ENCODE measurements at regions not wholly inside any gene's neighbourhood (a gene's known extent, or its start where the extent isn't known, plus 50 kb on each side); places are given as distances from the start of the nearest gene placed in this dataset.
A peak's percentile ranks its signal among the peaks of the same experiment; 100 is the strongest.
"Not testable (repeated sequence)": the region's sequence is repeated elsewhere in the genome, so short reads cannot be mapped to it uniquely, and the experiment has no call there.

DNA sequence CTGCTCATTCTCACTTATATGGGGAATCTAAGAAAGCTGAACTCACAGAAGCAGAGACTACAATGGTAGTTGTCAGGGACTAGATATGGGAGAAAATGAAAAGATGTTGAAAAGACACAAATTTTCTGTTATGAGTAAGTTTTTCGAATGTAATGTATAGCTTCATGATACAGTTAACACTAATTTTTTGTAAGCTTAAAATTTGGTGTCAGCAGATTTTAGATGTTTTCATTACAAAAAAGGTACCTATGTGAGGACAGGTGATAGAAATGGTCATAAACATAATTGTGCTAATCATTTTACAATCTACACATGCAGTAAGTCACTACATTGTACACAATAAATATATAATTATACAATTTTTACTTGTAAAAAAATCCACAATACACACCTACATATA lies 286.6 kb downstream of the ZNF33B start:
- DNase-seq: no peak

DNA sequence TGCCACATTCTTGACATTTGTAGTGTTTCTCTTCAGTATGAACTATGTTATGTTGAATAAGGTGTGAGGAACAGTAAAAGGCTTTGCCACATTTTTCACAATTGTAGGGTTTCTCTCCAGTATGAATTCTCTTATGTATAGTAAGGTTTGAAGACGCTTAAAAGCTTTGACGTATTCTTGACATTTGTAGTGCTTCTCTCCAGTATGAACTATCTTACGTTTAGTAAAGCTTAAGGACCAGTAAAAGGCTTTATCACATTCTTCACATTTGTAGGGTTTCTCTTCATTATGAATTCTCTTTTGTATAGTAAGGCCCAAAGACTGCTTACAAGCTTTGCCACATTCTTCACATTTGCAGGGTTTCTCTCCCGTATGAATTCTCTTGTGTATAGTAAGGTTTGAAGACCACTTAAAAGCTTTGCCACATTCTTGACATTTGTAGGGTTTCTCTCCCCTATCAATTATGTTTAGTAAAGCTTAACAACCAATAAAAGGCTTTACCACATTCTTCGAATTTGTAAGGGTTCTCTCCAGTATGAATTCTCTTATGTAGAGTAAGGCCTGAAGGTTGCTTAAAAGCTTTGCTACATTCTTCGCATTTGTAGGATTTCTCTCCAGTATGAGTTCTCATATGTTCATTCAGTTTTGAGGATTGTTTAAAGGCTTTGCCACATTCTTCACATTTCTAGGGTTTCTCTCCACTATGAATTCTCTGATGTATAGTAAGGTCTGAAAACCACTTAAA lies 301.6 kb downstream of the ZNF33B start:
- not testable (repeated sequence) for DNase-seq

DNA sequence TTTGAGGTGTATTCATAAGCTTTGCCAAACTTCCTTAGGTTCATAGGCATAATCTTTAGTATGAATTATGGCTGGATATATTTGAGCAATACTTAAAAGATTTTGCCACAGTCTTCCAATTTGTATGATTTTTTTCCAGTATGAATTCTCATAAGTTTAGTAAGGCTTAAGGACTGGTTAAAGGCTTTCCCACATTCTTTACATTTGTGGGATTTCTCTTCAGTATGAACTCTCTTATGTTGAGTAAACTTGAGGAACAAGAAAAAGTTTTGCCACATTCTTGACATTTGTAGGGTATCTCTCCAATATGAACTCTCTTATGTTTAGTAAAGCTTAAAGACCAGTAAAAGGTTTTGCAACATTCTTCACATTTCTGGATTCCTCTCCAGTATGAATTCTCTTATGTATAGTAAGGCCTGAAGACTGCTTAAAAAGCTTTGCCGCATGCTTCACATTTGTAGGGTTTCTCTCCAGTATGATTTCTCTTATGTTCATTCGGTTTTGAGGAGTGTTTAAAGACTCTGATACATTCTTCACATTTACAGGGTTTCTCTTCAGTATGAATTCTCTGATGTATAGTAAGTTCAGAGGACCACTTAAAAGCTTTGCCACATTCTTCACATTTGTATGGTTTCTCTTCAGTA lies 302.6 kb downstream of the ZNF33B start:
- DNase-seq: not testable (repeated sequence)

DNA sequence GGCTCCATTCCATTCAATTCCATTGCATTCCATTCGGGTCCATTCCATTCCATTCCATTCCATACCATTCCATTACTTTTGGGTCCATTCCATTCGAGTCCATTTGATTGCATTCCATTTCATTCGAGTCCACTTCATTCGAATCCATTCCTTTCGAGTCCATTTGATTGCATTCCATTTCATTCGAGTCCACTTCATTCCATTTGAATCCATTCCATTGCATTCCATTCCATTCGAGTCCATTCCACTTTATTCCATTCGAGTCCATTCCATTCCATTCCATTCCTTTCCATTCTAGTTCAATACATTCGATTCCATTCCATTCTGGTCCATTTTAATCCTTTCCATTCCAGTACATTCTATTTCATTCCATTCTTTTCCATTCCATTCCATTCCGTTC lies 334.0 kb downstream of the ZNF33B start:
- no peak for DNase-seq

DNA sequence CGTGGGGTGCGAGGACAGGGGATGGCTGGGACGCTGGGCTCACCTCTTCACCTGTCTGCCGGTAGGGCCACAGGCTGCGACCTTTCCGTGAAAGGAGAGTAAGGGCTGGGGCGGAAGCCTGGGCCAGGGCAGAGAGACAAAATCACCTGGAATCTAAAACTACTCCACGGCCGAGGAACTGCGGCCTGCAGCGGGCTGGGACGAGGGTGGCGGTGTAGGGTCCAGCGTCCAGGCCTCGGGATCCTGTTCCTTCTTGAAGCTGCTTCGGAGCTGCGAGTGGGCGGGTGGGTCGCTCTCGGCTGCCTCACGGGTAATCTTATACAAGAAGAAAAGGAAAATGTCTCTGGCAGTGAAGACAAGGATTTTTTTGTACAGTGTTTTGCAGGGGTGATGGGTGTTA lies 356.5 kb downstream of the ZNF33B start:
- DNase-seq: not testable (repeated sequence)

DNA sequence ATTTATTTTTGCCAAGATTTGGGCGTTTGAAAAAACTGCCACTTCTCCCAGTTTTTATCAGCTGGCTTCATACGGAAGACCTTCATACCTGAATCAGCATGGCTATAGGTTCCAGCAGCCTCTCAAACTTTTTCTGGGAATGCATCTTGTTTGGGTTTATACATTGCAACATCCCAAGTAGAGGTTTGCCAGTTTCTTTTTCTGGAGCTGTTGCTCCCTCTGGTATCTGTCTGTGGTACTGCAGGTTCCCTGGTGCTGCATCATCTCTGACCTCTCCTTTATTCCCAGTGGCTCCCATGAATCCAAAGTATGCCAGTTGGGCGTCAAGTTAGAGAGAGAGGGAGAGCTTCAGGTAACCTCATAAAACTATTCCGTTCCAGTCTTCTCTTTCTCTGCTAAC lies 368.6 kb downstream of the ZNF33B start:
- not testable (repeated sequence) for DNase-seq

DNA sequence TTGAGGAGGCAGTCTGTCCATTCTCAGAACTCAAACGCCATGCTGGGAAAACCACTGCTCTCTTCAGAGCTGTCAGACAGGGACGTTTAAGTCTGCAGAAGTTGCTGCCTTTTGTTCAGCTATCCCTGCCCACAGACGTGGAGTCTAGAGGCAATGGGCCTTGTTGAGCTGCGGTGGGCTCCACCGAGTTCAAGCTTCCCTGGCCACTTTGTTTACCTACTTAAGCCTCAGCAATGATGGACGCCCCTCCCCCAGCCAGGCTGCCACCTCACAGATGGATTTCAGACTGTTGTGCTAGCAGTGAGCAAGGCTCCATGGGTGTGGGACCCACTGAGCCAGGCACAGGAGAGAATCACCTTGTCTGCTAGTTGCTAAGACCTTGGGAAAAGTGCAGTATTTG lies 375.1 kb downstream of the ZNF33B start:
- not testable (repeated sequence) for DNase-seq

DNA sequence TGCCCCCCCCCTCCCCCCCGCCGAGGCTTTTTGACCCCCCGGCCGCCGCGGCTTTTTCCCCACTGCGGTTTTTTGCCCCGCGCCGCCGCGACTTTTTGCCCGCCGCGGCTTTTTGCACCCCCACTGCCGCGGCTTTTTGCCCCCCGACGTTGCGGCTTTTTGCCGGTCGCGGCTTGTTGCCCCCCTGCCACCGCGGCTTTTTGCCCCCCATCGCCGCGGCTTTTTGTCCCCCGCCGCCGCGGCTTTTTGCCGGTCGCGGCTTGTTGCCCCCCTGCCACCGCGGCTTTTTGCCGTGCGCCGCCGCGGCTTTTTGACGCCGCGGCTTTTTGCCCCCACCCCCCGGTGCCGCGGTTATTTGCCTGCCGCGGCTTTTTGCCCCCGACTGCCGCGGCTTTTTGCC lies 395.4 kb downstream of the ZNF33B start:
- not testable (repeated sequence) for DNase-seq

DNA sequence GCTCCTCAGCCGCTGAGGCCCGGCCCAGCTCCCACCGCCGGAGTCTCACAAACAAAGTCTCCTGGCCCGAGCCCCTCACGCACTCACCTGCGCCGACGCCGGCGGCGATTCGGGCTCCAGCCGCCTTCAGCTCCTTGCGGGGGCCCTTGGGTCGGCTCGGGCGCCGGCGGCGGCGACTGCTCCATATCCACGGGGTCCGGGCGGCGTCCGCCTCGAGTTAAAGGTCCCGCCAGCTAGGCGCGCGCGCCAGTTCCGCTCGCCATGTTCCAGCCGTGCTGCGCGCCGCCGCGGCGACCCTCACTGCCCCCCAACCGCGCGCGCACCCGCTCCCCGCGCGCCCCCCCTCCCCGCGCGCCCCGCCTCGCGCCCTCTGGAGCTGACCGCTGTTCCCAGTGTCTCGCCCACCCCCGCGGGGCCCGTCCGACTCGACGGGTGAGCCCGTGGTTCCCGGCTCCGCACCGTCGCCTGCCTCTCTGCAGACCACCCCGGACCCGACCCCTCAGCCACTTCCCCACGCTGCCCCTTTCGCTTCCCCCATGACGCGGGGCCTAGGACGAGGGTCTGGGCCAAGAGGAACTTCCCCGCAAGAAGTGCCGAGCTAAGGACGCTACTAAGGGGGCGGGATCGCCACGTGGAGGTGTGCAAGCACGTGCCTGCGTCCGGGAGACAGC lies 396.1 kb downstream of the ZNF33B start:
- DNase-seq: no peak

DNA sequence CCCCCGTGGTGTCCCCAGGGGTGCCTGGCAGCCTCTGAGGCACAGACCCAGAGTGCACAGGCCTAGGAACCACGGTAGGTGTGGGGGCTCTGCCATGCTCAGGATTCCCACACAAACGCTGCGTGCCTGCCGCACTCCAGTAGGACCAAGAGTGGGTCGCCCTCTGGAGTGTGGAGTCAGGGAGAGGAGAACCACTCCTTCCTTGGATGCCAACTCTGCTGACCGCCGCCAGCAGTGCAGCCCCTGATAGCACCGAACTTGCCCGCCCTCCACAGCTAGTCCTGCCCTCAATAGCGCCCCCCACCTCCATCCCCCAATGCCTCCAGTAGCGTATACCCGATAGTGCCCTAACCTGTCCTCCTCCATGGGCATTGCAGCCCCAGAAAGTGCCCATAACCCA lies 402.0 kb downstream of the ZNF33B start:
- DNase-seq: not testable (repeated sequence)

DNA sequence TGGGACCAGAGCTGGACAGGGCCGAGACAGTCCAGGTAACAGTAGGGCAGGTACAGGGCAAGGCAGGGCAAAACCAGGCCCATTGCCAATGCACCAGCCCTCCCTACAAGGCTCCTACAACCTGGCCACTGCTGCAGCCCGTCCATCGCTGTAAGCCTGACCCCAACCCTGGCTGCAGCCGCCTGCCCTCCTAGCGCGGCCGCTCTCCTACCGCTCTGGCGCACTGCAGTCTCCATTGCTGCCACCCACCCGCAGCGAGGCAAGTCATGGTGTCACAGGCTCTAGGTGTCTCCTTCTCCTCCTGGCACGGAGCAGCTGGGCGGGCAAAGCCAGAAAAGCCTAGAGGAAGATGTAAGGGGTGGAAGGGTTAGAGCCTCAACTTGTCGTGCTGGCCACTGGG lies 402.6 kb downstream of the ZNF33B start:
- DNase-seq: not testable (repeated sequence)

DNA sequence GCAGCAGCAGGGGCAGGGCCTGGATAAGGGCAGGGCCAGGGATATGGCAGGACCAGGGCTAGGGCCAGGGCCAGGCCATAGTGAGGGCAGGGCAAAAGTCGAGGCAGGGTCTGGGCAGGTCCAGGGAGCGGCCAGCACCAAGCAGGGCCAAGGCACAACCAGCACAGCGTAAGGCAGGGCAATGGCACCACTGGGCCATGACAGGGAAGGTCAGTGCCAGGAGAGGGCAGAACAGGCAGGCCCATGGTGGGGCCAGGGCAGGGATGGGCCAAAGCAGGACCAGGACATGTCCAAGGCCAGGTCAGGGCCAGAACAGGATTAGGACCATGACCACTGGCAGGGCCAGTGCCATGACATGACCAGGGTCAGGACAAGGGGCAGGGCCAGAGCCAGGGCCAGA lies 403.1 kb downstream of the ZNF33B start:
- not testable (repeated sequence) for DNase-seq

DNA sequence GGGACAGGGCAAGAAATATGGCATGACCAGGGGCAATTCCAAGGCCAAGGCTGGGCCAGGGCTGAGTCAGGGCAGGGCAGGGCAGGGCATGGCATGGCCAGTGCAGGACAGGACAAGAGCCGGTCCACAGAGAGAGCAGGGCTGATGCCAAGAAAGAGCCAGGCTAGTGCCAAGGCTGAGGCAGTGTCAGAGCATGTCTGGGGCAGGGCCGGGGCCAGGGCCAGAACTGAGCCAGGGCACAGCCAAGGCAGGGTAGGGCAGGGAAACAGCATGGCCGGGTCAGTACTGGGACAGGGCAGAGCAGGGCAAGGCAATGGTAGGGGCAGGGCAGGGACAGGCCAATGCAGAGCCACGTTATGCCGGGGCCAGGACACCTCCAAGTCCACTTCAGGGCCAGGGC lies 403.9 kb downstream of the ZNF33B start:
- DNase-seq: not testable (repeated sequence)

DNA sequence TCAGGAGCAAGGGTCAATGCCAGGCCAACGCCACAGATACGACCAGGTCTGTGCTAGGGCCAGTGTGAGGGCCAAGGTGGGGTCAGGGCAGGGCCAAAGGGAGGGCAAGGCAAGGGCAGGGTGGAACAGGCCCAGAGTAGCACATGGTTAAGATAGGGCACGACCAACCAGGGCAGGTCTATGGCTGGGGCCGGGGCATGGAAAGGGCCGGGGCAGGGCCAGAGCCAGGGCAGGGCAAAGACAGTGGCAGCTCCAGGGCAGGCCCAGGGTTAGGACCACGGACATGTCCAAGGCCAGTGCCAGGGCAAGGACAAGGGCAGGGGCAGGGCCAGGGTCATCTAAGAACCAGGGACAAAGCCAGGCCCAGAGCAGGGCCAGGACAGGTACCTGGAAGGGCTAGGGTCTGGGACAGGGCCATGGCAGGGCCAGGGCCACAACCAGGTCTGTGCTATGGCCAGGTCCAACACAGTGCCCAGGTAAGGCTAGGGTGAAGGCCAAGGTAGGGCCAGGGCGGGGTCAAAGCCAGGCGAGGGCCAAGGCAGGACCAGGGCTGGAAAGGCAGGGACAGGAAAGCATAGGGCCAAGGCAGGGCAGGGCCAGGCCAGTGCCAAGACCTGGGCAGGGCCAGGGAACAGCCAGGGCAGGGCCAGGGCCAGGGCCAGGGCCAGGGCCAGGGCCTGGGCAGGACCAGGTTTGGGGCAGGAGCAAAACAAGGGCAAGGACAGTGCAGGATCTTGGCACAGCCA lies 404.7 kb downstream of the ZNF33B start:
- not testable (repeated sequence) for DNase-seq

DNA sequence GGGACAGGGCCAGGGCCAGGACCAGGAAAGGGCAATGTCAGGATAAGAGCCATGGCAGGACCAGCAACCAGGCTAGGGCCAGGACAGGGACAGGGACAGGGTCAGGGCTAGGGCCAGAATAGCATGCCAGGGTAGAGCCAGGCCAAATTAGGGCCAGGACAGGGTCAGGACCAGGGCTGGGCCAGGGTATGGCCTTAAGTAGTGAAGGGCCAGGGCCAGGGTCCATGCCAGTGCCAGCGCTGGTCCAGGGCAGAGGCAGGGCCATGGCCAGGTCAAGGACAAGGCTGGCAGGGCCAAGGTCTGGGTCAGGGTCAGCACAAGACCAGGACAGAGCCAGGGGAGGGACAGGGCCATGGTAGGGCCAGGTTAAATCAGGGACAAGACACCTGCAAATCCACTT lies 405.4 kb downstream of the ZNF33B start:
- DNase-seq: not testable (repeated sequence)

DNA sequence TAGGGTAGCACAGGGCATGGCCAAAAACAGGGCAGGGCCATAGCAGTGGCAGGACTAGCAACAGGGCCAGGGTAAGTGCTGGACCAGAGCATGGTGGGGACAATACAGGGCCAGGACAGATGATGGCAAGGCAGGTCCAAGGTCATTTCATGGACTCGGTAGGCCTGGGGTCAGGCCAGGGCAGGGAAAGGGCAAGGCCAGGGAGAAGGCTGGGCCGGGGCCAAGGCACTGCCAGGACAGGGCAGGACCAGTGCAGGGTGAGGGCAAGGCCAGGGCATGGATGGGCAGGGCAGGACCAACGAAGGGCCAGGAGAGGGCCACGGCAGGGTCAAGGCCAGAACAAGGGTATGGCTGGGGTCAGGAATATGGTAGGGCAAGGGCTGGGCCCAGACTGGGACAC lies 407.6 kb downstream of the ZNF33B start:
- not testable (repeated sequence) for DNase-seq

DNA sequence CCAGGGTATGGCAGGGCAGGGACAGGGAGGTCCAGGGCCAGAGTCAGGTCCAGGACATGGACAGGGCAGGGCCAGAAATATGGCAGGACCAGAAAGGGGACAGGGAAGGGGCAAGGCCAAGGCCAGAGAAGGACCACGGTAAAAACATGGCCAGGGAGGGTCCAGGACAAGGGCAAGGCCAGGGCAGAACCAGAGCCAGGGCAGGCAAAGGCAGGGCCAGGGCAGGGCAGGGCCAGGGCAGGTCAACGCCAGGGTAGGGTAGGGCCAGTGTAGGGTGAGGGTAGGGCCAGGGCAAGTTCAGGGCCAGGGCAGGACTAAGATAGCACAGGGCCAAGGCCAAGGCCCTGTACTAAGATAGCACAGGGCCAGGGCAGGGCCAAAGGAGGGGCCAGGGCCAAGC lies 408.3 kb downstream of the ZNF33B start:
- DNase-seq: not testable (repeated sequence)

DNA sequence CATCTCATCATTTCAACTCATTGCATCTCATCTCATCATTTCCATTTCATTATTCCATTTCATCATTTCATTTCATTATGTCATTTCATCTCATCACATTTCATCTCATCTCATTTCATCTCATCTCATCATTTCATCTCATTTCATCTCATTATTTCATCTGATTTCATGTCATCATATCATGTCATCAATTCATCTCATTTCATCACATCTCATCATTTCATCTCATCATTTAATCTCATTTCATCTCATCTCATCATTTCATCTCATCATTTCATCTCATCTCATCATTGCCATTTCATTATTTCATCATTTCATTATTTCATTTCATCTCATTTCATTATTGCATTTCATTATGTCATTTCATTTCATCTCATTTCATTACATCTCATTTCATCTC lies 410.5 kb downstream of the ZNF33B start:
- DNase-seq: not testable (repeated sequence)

DNA sequence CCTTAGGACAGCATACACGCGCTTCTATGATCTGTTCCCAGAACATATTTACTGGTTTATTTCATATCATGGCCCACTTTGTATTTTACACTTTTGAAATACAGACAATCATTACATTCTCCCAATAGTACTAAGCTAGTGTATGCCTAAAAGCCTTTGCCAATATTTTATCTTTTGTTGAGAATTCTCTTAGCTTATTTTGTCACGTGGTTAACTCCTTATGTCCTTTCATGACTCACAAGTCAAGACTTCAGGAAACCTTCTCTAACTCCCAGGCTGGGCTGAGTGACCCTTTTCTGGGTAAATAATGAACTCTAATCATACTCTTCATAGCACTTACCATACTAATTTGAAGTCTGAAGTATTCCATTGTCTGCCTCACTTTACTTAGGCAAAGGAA lies 444.8 kb downstream of the ZNF33B start:
- DNase-seq: not testable (repeated sequence)

DNA sequence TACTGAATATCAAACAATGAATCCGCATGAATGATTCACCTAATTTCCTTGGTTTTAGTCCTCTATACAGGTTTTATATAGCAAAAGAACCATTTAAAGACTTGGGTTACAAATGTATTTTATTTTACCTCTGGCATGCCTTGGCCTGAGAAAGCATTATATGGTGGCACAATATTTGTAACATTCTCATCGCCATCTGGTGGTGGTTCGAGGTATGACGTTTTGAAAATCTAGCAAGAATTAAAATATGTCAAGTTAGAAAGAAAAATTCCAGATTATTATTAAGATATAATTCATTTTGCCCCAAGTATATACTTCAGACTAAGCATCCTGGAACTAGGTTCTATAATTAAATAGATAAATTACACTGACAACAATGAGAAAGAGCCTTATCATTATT lies 445.9 kb downstream of the ZNF33B start:
- DNase-seq: peak; percentile 35

DNA sequence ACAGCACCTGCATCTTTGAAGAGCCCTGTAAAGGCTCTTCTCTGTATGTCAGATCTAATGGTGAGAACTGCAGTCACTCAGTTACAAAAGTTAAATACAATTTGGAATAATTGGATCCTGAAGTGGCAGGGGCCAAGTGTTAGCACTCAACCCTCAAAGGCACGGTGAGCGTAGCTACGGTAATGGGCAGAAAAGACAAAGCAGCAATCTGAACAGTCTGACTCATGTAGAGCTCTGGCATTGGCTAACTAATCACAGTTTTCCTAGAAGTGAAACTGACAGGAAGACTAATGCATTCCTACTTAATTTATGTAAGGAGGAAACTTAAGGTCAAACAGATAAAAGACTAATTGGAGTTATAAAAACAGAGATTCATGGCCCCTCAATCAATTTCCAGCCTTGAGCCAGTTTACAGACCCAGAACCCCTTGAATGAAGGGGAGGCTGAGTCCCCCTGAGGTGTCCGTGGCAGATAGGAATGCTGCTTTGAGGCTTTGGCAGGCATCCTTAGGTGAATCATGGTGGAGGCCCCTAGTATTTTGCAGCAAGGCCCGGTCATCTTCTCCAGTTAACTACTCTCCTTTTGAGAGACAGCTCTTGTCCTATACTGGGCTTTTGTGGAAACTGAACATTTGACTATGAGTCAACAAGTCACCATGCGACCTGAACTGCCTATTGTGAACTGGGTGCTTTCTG lies 450.7 kb downstream of the ZNF33B start:
- DNase-seq: not testable (repeated sequence)
